Thymus (tissue), 11 donors: ENCODE measurements at regions not wholly inside any gene's neighbourhood (a gene's known extent, or its start where the extent isn't known, plus 50 kb on each side); places are given as distances from the start of the nearest gene placed in this dataset.

Experiments
- DNase-seq, 9 donors: peaks; one replicate each; pipeline ENCODE4 v3.0.0-alpha.2; 2013; ENCODE audit warnings: low spot score in 9 of 9, low read depth in 6 of 9, missing footprints in 1 of 9
- H3K27ac ChIP-seq, 2 donors: one replicate each; pipeline ENCODE4 v1.5.1; 2013; ENCODE audit warnings: control low read depth in 1 of 2, low read depth in 1 of 2, low read length in 1 of 2, mild to moderate bottlenecking in 1 of 2, moderate library complexity in 1 of 2
- H3K27me3 ChIP-seq, 2 donors: one replicate each; pipeline ENCODE4 v1.5.1; 2013; ENCODE audit warnings: low read length in 1 of 2; ENCODE audit not compliant: control insufficient read depth in 2 of 2, insufficient read depth in 1 of 2
- H3K36me3 ChIP-seq, 2 donors: one replicate each; pipeline ENCODE4 v1.5.1; 2013; ENCODE audit warnings: low read length in 1 of 2, mild to moderate bottlenecking in 1 of 2, moderate library complexity in 1 of 2; ENCODE audit not compliant: control insufficient read depth in 2 of 2, insufficient read depth in 2 of 2
- H3K4me1 ChIP-seq, 2 donors: one replicate each; pipeline ENCODE4 v1.5.1; 2013; ENCODE audit warnings: low read length in 2 of 2; ENCODE audit not compliant: control insufficient read depth in 2 of 2, insufficient read depth in 2 of 2
- H3K4me3 ChIP-seq, 2 donors: one replicate each; pipeline ENCODE4 v1.5.1; 2013; ENCODE audit warnings: low read length in 2 of 2, control low read depth in 1 of 2, mild to moderate bottlenecking in 1 of 2
- H3K9me3 ChIP-seq, 2 donors: one replicate each; pipeline ENCODE4 v1.5.1; 2013; ENCODE audit warnings: low read length in 1 of 2, mild to moderate bottlenecking in 1 of 2; ENCODE audit not compliant: control insufficient read depth in 2 of 2, insufficient read depth in 1 of 2
- WGBS: extraction: QIAGEN DNeasy Blood & Tissue Kit; methylation state at CpG from one replicate; pipeline ENCODE4 v1.1.7; 2013; 5-methylcytosine and 5-hydroxymethylcytosine counted together
- donor health status: healthy.

DNA sequence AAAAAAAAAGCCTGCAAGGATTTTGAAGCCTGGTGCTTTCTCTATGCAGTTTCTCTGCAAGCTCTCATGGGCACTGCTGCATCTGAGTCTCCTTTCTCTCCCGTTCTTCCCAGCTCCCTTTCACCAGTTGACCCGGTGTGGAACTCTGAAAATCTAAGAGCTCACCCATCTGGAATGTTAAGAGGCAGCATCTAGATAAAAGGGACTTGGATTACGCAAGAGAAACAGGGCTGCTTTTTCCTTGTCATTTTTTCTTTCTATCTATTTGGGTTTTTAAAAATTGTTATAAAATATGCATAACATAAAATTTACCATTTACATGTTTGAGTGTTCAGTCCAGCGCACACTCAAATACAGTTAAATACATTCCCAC, 95.2 kb upstream of the RPS6KA3 start:
- Histone ChIP-seq H3K4me3 (no peak overlapping the region), H3K4me1 (no peaks in the 10 kb centered on the region), H3K36me3 (no peaks in the 10 kb centered on the region), H3K9me3 (no peaks in the 10 kb centered on the region), H3K27ac (no peak overlapping the region), H3K27me3 (no peaks in the 10 kb centered on the region)
- DNase-seq = no peak
- WGBS = 98% methylated on average over 4 of the region's 4 CpGs

DNA sequence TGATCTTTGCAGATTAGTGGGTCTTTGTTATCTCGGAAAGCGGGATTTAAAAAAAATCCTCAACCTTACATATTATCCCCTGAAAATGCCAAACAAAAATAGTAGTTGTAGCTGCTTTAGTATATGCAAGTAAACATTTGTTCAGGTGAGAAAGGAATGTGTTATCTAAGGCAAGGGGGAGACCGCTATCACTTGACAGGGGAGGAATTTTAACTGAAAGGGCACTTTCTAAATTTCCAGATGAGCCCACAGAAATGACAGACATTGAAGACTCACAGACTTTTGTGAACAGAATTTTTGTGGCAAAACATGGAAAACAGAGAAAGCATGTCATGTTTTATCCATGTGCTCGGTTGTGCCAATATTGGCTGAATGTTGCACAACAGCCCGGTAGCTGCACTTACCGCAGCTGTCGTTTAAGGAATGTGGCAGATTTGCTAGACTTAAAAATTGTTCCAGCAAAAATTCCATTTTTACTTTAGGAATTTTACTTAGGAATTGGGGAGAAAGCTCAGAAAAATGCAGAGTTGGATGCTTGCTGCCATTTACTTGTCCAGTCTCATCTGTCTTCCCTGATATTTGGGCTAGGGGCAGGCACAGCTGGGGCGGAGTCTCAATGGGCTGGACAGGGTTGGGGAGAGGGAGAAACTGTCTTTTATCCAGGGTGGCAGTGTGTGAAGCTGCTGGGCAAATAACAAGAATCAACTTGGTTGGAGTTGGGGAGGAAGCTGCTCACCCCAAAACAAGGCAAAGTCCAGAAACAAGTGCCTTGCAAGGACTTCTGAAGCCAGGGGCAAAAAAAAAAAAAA, 94.6 kb upstream of the RPS6KA3 start:
- no peak overlapping the region for H3K27ac ChIP-seq
- WGBS = 95% methylated on average over 8 of the region's 8 CpGs
- no peak for DNase-seq
- no peaks in the 10 kb centered on the region for H3K27me3 ChIP-seq
- H3K9me3 ChIP-seq = no peaks in the 10 kb centered on the region
- no peaks in the 10 kb centered on the region for H3K4me1 ChIP-seq
- no peaks in the 10 kb centered on the region for H3K36me3 ChIP-seq
- H3K4me3 ChIP-seq = no peak overlapping the region

DNA sequence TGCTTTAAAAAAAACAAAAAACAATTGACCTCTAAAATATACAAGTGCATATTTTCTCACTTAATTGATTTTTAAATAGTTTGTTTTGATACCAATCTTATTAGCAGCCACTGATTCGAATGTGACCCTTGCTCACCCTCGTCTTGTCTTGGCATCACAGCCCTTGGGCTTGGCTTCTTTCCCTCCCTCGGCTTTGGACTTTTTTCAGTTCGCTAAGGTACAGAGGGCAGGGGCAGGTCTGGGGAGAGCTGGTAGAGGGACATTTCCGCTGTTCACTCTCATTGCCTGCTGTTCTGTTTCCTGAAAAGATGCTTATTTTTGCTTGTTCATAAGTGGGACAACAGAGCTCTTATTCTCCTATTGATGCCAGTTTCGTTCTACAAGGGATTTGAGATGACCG, 88.5 kb upstream of the RPS6KA3 start:
- Histone ChIP-seq H3K4me3 (no peak overlapping the region), H3K4me1 (peaks cover 0 to 3% of the 10 kb centered on the region in 2 donors), H3K27me3 (no peaks in the 10 kb centered on the region), H3K36me3 (no peaks in the 10 kb centered on the region), H3K27ac (no peak overlapping the region), H3K9me3 (no peaks in the 10 kb centered on the region)
- WGBS = 95% methylated on average over 7 of the region's 7 CpGs
- DNase-seq = no peak

DNA sequence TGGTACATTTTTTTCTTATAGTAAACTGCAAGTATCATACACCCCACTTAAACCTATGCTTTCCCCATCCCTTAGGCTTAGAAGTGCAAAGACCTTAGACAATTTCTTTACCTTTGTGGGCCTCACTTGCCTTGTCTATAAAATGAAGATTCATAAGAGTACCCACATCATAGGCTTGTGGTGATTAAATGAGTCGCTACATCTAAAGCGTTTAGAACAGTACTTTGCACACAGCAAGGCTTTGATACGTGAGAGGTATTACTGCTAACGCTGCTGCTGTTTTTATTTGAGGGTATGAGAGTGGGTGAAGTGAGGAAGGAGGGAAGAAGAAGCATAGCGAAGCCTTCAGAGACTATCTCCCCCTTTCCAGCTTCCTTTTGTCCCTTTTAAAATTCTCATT, 87.8 kb upstream of the RPS6KA3 start:
- H3K27ac ChIP-seq = no peak overlapping the region
- H3K4me1 ChIP-seq = peaks cover 0 to 3% of the 10 kb centered on the region in 2 donors
- peak; percentile 2 to 84 (median 43) for DNase-seq
- WGBS = 15% methylated on average over 5 of the region's 5 CpGs
- no peak overlapping the region for H3K4me3 ChIP-seq
- no peaks in the 10 kb centered on the region for H3K9me3 ChIP-seq
- no peaks in the 10 kb centered on the region for H3K36me3 ChIP-seq
- no peaks in the 10 kb centered on the region for H3K27me3 ChIP-seq

DNA sequence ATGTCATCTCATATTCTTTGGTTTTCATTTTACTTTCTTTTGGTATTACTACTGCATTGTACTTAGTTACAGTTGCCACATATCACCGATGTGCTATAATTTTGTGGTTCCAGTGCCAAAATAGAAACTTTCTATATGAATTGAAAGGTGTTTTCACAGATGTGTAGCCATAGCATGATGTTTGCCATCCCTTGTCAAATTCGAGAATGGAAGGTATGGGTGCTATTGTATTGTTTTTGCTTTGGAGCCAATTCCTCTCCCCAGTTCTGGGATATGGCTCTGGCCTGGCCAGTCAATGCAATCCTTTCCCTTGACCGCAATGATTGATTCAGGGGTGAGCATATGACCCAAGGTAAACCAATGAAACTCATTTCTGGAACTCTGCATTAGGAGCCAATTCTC, 86.2 kb upstream of the RPS6KA3 start:
- H3K27me3 ChIP-seq = no peaks in the 10 kb centered on the region
- no peak for DNase-seq
- H3K4me3 ChIP-seq = no peak overlapping the region
- no peaks in the 10 kb centered on the region for H3K9me3 ChIP-seq
- WGBS = 95% methylated on average over 3 of the region's 3 CpGs
- H3K36me3 ChIP-seq = no peaks in the 10 kb centered on the region
- peaks cover 0 to 3% of the 10 kb centered on the region in 2 donors for H3K4me1 ChIP-seq
- no peak overlapping the region for H3K27ac ChIP-seq

DNA sequence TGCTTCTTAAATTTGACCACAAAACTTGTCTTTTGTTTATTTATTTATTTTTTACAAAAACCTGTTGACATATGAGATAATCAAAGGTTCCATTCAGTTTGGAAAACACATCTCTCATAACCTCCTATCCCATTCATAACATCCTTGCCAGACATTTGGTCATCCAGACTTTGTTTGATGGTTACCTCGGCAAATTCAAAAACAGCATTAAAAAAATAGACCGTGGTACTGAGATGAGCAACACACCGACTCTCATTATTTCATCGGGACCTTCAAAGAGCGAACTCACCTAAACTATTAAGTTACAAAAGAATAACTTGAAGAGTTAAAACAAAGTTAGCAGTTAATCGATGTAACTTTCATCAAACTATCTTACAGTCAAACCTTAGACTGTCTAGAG, 85.8 kb upstream of the RPS6KA3 start:
- no peak overlapping the region for H3K4me3 ChIP-seq
- WGBS = 96% methylated on average over 6 of the region's 6 CpGs
- no peak for DNase-seq

DNA sequence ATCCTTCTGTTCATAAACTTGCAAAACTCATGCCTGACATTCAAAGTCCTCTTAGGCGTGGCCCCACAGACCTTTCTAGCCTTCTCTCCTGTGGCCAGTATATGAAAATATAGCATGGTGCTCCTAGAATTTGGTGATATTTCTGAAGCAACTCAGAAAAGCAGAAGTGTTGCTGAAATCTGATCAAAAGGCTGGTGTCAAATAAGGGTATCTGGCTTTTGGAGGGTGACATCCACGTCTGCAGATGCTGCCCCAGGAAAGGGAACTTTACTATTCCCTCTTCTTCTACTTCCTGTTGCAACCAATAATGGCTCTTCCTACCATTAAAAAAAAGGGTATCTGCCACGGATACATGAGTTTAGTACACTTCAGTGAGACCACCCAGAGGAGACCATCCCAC, 83.9 kb upstream of the RPS6KA3 start:
- Histone ChIP-seq H3K27me3 (no peaks in the 10 kb centered on the region), H3K9me3 (no peaks in the 10 kb centered on the region), H3K4me1 (peaks cover 0 to 3% of the 10 kb centered on the region in 2 donors), H3K27ac (no peak overlapping the region), H3K4me3 (no peak overlapping the region), H3K36me3 (no peaks in the 10 kb centered on the region)
- no peak for DNase-seq
- WGBS = 42% methylated on average over 3 of the region's 3 CpGs

More for the DNA sequence above, 85.8 kb upstream of the RPS6KA3 start:
- Histone ChIP-seq H3K4me1 (peaks cover 0 to 3% of the 10 kb centered on the region in 2 donors), H3K27ac (no peak overlapping the region), H3K27me3 (no peaks in the 10 kb centered on the region), H3K36me3 (no peaks in the 10 kb centered on the region), H3K9me3 (no peaks in the 10 kb centered on the region)

DNA sequence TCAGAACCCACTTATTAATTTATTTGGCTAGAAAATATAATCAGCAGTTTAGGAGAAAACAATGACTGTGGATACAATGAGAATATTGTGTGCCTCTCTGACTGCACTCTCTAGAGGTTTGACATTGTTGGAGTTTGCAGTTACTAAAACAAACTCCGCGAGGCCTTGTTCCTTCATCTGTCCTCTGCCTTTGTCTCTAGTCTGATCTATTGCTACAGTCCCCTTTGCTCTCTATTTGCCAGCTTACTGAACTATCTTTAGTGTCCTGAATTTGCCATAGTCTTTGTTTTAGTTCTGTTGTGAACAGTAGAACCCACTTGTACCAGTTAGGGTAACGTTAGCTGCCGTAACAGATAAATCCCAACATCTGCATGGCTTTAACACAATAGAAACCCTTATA, 81.4 kb upstream of the RPS6KA3 start:
- 99% methylated on average over 4 of the region's 4 CpGs for WGBS
- H3K4me1 ChIP-seq = no peaks in the 10 kb centered on the region
- peaks cover 0 to 4% of the 10 kb centered on the region in 2 donors for H3K9me3 ChIP-seq
- no peak overlapping the region for H3K4me3 ChIP-seq
- no peaks in the 10 kb centered on the region for H3K27me3 ChIP-seq
- DNase-seq = no peak
- H3K36me3 ChIP-seq = no peaks in the 10 kb centered on the region
- no peak overlapping the region for H3K27ac ChIP-seq

DNA sequence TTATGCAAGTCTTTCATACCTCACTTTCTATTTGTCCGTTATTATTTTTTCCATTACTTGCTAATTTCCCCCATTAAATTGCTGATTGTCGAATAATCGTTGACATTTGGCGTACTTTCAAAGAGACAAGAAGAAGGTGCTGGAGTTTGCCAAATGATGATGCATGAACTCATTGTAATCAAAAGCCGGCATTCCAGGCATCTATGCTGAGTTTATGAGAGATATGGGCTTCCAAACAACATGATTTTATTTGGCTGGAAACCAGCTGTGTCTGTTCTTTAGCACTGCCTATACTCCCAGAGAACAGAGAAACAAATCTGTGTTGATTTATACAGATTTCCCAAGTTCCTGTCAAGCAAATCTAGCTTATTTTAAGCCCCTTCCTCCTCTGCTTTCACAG, 80.8 kb upstream of the RPS6KA3 start:
- DNase-seq = no peak
- peaks cover 0 to 4% of the 10 kb centered on the region in 2 donors for H3K9me3 ChIP-seq
- 93% methylated on average over 5 of the region's 5 CpGs for WGBS

More for the DNA sequence above, 80.8 kb upstream of the RPS6KA3 start:
- Histone ChIP-seq H3K36me3 (no peaks in the 10 kb centered on the region), H3K4me3 (no peak overlapping the region), H3K4me1 (no peaks in the 10 kb centered on the region), H3K27ac (no peak overlapping the region), H3K27me3 (no peaks in the 10 kb centered on the region)
